HG03460 (cell line): ENCODE measurements at regions not wholly inside any gene's neighbourhood (a gene's known extent, or its start where the extent isn't known, plus 50 kb on each side); places are given as distances from the start of the nearest gene placed in this dataset.

Source experiments
- ATAC-seq: cut with Tn5 transposase; IDR thresholded peaks from one replicate; pipeline ENCODE4 v1.9.1; 2021; ENCODE audit not compliant: unreplicated experiment

GRCh38 chr16:77590707-77591106, 131.6 kb upstream of the NUDT7 start:
- no peak for ATAC-seq

GRCh38 chr16:77591347-77591746, 131.0 kb upstream of the NUDT7 start:
- no peak for ATAC-seq

GRCh38 chr16:77592021-77592420, 130.3 kb upstream of the NUDT7 start:
- no peak for ATAC-seq

DNA sequence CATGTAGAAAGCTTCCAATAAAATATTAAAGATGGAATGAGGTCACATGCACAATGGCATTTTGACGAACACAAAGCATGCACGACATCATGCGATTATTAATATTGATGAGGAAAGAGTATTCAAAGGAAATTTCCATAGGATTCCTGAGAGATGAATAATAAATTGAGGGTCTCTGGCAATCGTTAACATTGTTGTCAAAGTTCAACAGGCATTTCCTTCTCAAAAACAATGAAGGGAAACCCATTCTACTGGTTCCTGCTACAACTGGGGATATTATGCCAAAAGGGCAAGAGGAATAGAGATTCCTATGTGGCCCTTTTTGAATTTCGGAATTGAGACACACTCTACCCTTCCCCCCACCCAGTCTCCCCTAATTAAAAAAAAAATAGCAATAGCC, 128.3 kb upstream of the NUDT7 start:
- no peak for ATAC-seq

DNA sequence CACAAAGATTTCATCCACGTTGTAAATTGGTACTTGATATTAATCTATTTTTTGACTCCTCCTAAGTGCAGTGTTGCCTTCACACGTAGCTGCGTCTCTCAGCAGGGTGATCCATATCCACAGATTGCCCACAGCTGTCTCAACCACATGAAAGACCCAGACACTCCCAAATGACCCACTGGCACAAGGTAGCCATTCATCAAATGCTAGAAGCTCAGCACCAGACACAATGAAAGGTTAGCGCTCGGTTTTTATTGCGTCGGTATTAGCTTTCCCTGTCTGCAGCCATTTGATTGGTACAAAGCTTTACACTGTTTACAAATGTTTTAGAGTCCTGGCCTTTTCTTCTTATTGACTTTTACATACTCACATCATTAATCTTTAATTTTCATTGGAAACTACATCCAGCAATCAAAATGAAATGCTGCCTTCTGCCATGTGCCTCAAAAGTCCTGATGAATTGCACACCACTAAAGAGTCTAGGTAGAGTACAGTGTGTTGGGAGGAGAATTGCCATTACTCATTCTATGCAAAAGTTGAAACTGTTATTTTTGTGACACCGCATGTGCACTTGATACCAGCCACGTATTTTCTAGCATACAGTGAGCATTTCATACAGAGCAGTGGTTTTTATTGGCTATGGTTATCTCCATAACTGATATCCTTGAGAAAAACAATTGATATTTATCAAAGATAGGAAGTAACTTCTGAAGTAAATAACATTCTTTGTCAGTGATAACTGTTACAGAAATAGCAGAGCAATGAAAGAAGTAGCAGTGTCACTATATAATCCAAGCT, 127.3 kb upstream of the NUDT7 start:
- ATAC-seq = no peak

DNA sequence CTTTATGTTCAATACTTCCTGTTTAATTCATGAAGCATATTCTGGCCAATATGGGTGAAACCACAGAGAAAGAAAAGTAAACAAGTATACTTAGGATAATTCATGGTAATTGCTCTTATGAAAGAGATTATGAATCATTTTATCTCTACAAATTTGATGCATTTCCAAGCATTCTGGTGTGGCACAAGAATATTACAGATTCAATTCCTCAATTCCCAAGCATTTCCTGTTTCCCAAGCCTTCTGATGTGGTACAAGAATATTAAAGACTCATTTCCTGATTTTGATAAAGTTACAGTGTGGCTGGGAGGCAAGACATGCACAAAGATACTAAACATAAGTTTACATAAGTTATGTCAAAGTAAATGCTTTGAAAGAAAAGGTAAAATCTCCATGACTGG, 126.1 kb upstream of the NUDT7 start:
- no peak for ATAC-seq

GRCh38 chr16:77599793-77600415, 122.4 kb upstream of the NUDT7 start:
- ATAC-seq = no peak

GRCh38 chr16:77600555-77600954, 121.8 kb upstream of the NUDT7 start:
- no peak for ATAC-seq

DNA sequence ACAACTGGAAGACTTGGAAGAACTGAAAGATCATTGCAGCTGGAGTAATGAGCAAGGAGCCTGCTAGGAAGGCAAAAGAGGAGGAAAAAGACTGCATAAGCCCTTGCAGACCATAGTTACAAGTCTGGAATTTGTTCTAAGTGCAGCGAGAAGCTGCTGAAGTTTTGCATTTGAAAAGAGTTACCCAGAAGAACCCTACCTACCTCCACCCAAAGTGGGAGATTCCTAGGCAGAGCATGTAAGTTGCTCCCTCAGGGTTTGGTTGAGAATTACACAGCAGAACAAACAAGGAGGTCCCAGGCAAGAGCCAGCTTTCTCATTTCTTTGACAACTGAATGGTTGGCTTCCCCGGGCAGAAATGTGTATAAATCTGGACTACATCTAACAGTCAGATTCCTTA, 118.7 kb upstream of the NUDT7 start:
- ATAC-seq = no peak

GRCh38 chr16:77610496-77610895, 111.8 kb upstream of the NUDT7 start:
- no peak for ATAC-seq

DNA sequence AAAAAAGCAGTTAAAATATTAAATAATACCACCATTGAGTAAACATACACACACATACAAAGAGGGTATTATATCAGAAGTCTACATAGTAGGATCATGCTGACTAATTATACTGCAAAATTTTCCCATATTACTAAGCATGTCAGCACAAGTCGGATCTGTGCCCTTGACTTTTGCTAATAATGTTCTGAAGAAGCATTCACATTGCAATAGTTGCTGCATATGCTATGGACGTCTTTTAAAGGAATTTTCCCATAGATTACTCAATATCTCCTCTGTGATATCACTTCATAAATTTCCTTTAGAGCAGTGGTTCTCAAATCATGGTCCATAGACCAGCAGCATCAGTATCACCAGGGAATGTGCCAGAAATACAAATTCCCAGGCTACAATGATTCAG, 110.9 kb upstream of the NUDT7 start:
- ATAC-seq = no peak

DNA sequence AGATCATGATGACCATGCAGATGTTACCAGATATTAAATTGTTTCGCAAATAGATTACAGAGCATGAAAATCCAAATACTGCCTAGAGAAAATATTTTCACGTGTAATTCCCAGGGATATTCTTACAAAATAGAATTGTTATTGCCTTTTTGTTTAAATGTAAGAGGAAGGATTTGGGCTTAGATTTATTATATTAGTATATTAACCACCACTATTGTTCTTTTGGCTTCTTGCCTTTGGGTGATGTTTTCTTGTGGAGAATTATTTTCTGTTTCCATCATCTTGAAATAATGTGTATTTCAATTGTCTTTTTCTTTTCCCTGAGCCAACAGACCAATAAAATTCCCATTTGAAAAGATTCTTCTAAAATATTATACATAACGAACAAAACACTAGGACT, 109.7 kb upstream of the NUDT7 start:
- ATAC-seq = no peak

DNA sequence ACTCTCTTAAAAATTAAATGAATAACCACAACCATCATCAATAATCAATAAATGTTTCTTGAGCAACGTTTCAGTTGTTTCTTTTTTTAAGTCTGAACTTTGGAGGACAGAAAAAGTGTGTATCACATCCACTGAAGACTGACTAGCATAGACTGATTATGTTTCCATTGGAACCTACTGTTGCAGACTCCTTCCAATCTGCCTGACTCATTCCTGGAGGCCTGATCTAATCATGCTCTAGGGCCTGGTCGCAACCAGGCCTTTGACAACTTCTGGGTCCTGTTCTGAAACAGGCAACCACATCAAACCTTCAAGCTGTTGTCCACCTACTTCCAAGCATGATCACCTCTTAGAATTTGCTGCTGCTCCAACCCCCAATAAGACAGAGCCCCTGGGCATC, 109.2 kb upstream of the NUDT7 start:
- ATAC-seq = no peak

GRCh38 chr16:77617553-77617952, 104.8 kb upstream of the NUDT7 start:
- ATAC-seq = no peak

- ATAC-seq = no peak
These were observed 104.3 kb upstream of the NUDT7 start for GRCh38 chr16:77617996-77618395.

GRCh38 chr16:77618951-77619350, 103.4 kb upstream of the NUDT7 start:
- no peak for ATAC-seq

- no peak for ATAC-seq
These were observed 98.2 kb upstream of the NUDT7 start for GRCh38 chr16:77624085-77624484.

DNA sequence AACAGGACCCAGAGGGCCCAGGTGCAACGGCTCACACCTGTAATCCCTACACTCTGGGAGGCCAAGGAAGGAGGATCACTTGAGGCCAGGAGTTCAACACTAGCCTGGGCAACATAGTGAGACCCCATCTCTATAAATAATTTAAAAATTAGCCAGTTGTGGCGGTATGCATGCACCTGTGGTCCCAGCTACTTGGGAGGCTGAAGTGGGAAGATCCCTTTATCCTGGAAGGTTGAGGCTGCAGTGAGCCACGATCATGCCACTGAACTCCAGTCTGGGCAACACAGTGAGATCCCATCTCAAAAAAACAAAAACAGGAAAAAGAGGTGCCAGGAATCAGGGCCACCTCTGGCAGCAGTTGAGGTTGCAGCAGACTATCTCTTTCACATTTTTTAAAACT, 85.7 kb upstream of the NUDT7 start:
- ATAC-seq = no peak

DNA sequence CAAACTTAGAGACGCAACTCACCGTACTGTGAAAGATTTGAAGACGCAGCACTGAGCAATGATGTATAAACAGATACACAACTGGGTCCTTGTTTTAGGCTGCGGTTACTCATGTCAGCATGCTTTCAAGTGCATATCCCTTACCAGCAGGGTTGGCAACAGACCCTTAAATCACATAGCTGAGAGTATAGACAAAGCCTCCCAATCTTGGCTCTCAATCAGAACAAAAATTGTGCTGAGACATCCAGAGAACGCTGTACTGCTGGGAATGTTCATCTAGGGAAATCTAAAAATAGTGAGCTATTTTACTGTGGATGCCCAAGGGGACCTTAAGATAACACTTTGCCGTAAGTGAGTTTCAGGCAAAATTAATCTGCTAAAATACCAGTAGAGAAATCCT, 84.4 kb upstream of the NUDT7 start:
- no peak for ATAC-seq

GRCh38 chr16:77643176-77643575, 79.1 kb upstream of the NUDT7 start:
- ATAC-seq = no peak

- no peak for ATAC-seq
These were observed 76.5 kb upstream of the NUDT7 start for GRCh38 chr16:77645764-77646163.

GRCh38 chr16:77647726-77648125, 74.6 kb upstream of the NUDT7 start:
- no peak for ATAC-seq

DNA sequence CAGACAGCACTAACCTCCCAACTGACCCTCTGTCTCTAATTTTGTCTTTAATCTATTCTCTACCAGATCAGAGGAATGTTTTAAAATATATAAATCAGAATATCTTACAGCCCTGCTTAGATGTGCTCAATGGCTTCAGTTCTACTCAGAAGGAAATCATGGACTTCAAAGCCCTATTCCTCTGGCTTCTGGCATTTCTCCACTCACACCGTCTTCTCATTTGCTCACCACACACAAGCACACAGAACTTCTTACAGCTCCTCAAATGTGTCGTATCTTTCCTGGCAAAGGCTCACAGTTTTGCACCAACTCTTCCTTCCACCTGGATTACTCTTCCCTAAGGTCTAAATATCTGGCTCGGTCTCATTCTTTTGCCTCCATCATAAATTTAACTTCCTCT, 71.6 kb upstream of the NUDT7 start:
- no peak for ATAC-seq
